ENCODE measurements at regions not wholly inside any gene's neighbourhood (a gene's known extent, or its start where the extent isn't known, plus 50 kb on each side); places are given as distances from the start of the nearest gene placed in this dataset.

DNA sequence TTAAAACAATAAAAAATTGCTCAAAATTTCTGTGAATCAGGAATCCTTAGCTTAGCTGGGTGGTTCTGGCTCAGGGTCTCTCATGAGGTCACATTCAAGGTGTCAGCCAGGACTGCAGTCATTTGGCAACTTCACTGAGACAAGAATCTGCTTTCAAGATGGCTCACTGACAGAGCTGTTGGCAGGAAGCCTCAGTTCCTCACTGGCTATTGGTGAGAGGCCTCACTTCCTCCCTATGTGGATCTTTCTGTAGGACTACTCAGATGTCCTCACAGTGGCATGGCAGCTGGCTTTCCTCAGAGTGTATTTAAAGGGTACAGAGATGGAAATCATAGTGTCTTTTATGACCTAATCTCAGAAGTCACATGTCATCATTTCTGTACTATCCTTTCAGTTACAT lies 785.7 kb downstream of the ADGRL2 start:
- Mint-ChIP-seq H3K36me3 (no peaks in the 10 kb centered on the region), H3K27ac (no peak overlapping the region), H3K27me3 (ENCODE audit: low read depth) (no peaks in the 10 kb centered on the region), H3K9me3 (peaks cover 8% of the 10 kb centered on the region; the same call in 1 of the 2 replicates), H3K4me3 (no peak overlapping the region), H3K4me1 (no peaks in the 10 kb centered on the region)
- no peak for ATAC-seq
- POLR2A ChIA-PET = interaction anchor here (0.5 kb wide), 1 partner anchor 1056 kb away, joined by 3 read pairs; no protein-coding TSS in a partner anchor
- TF ChIP-seq ZNF317 (CRISPR knock-in tag; IDR thresholded peaks at IDR 0.05; ENCODE audit: borderline replicate concordance, low read depth) (no peak), NR1H2 (CRISPR knock-in tag; IDR thresholded peaks at IDR 0.05) (no peak), RORB (CRISPR knock-in tag; IDR thresholded peaks at IDR 0.05) (no peak), HMGXB4 (CRISPR knock-in tag; IDR thresholded peaks at IDR 0.05) (no peak), MAX (CRISPR knock-in tag; IDR thresholded peaks at IDR 0.05) (no peak), ATF1 (CRISPR knock-in tag; IDR thresholded peaks at IDR 0.05) (no peak), ZBTB43 (CRISPR knock-in tag; IDR thresholded peaks at IDR 0.05) (no peak), STAT6 (CRISPR knock-in tag; conservative IDR thresholded peaks at IDR 0.05; ENCODE audit: low read depth) (no peak), ZNF425 (CRISPR knock-in tag; conservative IDR thresholded peaks at IDR 0.05) (no peak), CTCF (IDR thresholded peaks at IDR 0.05) (no peak), JUN (CRISPR knock-in tag; IDR thresholded peaks at IDR 0.05) (no peak), NFYB (CRISPR knock-in tag; conservative IDR thresholded peaks at IDR 0.05; ENCODE audit: low read depth) (no peak), CREM (CRISPR knock-in tag; IDR thresholded peaks at IDR 0.05) (no peak), TP53 (CRISPR knock-in tag; IDR thresholded peaks at IDR 0.05) (no peak)
- TF ChIP-seq, protein P1, sequence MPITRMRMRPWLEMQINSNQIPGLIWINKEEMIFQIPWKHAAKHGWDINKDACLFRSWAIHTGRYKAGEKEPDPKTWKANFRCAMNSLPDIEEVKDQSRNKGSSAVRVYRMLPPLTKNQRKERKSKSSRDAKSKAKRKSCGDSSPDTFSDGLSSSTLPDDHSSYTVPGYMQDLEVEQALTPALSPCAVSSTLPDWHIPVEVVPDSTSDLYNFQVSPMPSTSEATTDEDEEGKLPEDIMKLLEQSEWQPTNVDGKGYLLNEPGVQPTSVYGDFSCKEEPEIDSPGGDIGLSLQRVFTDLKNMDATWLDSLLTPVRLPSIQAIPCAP (CRISPR knock-in tag; IDR thresholded peaks at IDR 0.05) = no peak
- TF ChIP-seq, protein P2, sequence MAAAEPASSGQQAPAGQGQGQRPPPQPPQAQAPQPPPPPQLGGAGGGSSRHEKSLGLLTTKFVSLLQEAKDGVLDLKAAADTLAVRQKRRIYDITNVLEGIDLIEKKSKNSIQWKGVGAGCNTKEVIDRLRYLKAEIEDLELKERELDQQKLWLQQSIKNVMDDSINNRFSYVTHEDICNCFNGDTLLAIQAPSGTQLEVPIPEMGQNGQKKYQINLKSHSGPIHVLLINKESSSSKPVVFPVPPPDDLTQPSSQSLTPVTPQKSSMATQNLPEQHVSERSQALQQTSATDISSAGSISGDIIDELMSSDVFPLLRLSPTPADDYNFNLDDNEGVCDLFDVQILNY (CRISPR knock-in tag; IDR thresholded peaks at IDR 0.05) = no peak
- CTCF ChIA-PET = no interaction called here
- no peak for DNase-seq (ENCODE audit: low spot score)
